ENCODE measurements at regions not wholly inside any gene's neighbourhood (a gene's known extent, or its start where the extent isn't known, plus 50 kb on each side); places are given as distances from the start of the nearest gene placed in this dataset.

DNA sequence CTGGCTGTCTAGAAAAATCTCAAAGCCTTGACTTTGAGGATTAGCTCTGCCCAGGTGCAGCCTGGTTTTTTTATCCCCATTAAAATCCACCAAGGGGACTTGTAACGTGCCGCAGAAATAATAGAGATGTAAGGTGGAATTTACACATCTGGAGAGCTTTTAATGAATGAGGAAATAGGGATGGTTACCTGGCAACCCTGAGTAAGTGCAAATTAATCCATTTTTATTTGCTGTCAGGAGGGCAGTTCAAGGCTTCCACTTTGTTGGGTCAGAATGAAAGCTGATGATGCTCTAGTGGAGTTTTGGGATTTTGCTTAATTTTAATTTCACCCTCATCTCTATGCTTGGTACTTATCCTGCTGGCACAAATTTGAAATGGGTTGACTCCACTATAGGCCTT, 163.4 kb upstream of the CEP162 start:
- TF ChIP-seq GMEB1 (CRISPR knock-in tag; IDR thresholded peaks at IDR 0.05) = no peak
- no peak for TF ChIP-seq ZNF354B (CRISPR knock-in tag; IDR thresholded peaks at IDR 0.05)
- TF ChIP-seq STAG1 (CRISPR knock-in tag; IDR thresholded peaks at IDR 0.05; ENCODE audit: borderline replicate concordance) = no peak
- no peak for TF ChIP-seq L3MBTL2 (IDR thresholded peaks at IDR 0.05)
- no peak for TF ChIP-seq ILK (tag; IDR thresholded peaks at IDR 0.05; ENCODE audit: borderline replicate concordance, low read depth)
- no peak for TF ChIP-seq FOXM1 (IDR thresholded peaks at IDR 0.05; ENCODE audit: low read depth)
- TF ChIP-seq FOXM1 (CRISPR knock-in tag; IDR thresholded peaks at IDR 0.05; ENCODE audit: low read depth) = no peak
- no peak for TF ChIP-seq HOMEZ (CRISPR knock-in tag; IDR thresholded peaks at IDR 0.05)
- TF ChIP-seq HES1 (IDR thresholded peaks at IDR 0.05; ENCODE audit: low read depth) = no peak
- TF ChIP-seq ZMIZ1 (IDR thresholded peaks at IDR 0.05; ENCODE audit: low read depth in 2 of 2, low read length in 2 of 2) = no peak
- TF ChIP-seq ZNF707 (CRISPR knock-in tag; conservative IDR thresholded peaks at IDR 0.05) = no peak
- TF ChIP-seq KDM5B (IDR thresholded peaks at IDR 0.05; ENCODE audit: insufficient replicate concordance, low read depth, low read length) = no peak
- TF ChIP-seq ERF (CRISPR knock-in tag; IDR thresholded peaks at IDR 0.05) = no peak
- FAIRE-seq (no peak), DNase-seq (ENCODE audit: extremely low read depth in 1 of 4, low spot score in 3 of 4) (no peak), ATAC-seq (no peak)
- Histone ChIP-seq H3K27me3 (ENCODE audit: control insufficient read depth in 2 of 2, insufficient read depth in 2 of 2, low read length in 2 of 2) (no peaks in the 10 kb centered on the region), H3K79me2 (ENCODE audit: control insufficient read depth, insufficient read depth, low read length) (no peaks in the 10 kb centered on the region), H3K4me2 (ENCODE audit: insufficient read depth, low read length) (no peak overlapping the region), H2AFZ (ENCODE audit: low read depth, low read length) (no peak overlapping the region), H3K36me3 (ENCODE audit: control insufficient read depth, insufficient read depth, low read length) (no peaks in the 10 kb centered on the region), H3K9me3 (replicated peaks; ENCODE audit: control insufficient read depth, insufficient read depth, low read depth, low read length) (no peaks in the 10 kb centered on the region), H3K4me3 (no peak overlapping the region), H3K9ac (ENCODE audit: insufficient read depth in 1 of 2, low read depth in 2 of 2, low read length in 2 of 2) (no peak overlapping the region), H4K20me1 (replicated peaks; ENCODE audit: control insufficient read depth, insufficient read depth, low read length) (no peaks in the 10 kb centered on the region), H3K9me1 (ENCODE audit: control insufficient read depth, insufficient read depth, low read length) (no peaks in the 10 kb centered on the region), H3K27ac (ENCODE audit: extremely low read depth, low read depth, low read length) (no peak overlapping the region), H3K4me1 (replicated peaks in 1 of 2; ENCODE audit: control insufficient read depth in 2 of 2, insufficient read depth in 2 of 2, low read length in 2 of 2) (no peaks in the 10 kb centered on the region)
- CTCF ChIA-PET (ENCODE audit: low intra/inter-chr PET ratio) = no interaction called here
- BruUV-seq (replicated peaks) = no TSS peak
- in situ Hi-C loops (cut with MboI) = no loop called here
- POLR2A ChIA-PET = no interaction called here
- intact Hi-C loops (cut with micrococcal nuclease) = no loop called here
- WGBS (ENCODE audit: insufficient coverage, low coverage, missing lambda C conversion rate) = 4% methylated on average over 2 of the region's 2 CpGs

All from K562 (cell line).